ENCODE measurements at regions not wholly inside any gene's neighbourhood (a gene's known extent, or its start where the extent isn't known, plus 50 kb on each side); places are given as distances from the start of the nearest gene placed in this dataset.

DNA sequence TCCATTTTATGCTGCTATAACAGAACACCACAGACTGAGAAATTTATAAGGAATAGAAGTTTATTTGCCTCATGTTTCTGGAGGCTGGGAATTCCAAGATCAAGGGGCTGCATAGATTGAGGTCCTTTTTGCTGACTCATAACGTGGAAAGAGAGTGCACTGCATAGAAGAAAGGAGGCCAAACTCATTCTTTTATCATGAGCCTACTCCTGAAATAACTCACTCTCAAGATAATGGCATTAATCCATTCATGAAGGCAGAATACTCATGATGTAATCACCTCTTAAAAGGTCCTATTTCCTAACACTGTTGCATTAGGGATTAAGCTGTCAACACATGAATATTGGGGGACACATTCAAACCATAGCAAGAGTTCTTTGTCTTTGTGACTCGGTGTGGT is 60.0 kb upstream of the FBXO33 start:
- in situ Hi-C loops (cut with MboI; ENCODE audit: low sequenced_read_pairs, unreplicated experiment), result no loop called here
- TF ChIP-seq, protein P1, sequence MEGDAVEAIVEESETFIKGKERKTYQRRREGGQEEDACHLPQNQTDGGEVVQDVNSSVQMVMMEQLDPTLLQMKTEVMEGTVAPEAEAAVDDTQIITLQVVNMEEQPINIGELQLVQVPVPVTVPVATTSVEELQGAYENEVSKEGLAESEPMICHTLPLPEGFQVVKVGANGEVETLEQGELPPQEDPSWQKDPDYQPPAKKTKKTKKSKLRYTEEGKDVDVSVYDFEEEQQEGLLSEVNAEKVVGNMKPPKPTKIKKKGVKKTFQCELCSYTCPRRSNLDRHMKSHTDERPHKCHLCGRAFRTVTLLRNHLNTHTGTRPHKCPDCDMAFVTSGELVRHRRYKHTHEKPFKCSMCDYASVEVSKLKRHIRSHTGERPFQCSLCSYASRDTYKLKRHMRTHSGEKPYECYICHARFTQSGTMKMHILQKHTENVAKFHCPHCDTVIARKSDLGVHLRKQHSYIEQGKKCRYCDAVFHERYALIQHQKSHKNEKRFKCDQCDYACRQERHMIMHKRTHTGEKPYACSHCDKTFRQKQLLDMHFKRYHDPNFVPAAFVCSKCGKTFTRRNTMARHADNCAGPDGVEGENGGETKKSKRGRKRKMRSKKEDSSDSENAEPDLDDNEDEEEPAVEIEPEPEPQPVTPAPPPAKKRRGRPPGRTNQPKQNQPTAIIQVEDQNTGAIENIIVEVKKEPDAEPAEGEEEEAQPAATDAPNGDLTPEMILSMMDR (IDR thresholded peaks at IDR 0.05; ENCODE audit: borderline replicate concordance, control extremely low read depth, extremely low read depth, insufficient read depth, missing control alignments), result no peak
- DNase-seq (ENCODE audit: low spot score), result no peak

DNA sequence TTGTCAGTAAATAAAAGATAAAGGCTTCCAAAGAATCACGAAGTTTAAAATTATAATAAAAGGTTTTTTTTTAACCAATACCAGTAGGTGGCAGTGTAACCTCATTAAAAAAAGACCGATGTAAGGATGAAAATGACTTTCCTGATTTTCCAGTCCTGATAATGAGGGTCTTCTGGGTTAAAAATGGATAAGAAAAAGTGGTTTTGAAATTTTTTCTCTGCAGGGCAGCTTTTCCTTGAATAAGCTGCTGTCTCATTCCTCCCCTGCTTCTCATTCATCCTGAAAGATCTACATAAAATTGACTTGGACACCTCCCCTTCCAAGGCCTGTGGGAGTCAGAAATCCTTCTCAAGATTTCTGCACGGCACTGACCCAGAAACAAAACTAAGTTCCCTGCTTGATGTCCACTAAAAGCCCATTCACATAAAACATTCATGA is 58.9 kb upstream of the FBXO33 start:
- no peak for DNase-seq (ENCODE audit: low spot score)
- in situ Hi-C loops (cut with MboI; ENCODE audit: low sequenced_read_pairs, unreplicated experiment), result no loop called here
- TF ChIP-seq, protein P1 (IDR thresholded peaks at IDR 0.05; ENCODE audit: borderline replicate concordance, control extremely low read depth, extremely low read depth, insufficient read depth, missing control alignments), result peak; percentile 15

DNA sequence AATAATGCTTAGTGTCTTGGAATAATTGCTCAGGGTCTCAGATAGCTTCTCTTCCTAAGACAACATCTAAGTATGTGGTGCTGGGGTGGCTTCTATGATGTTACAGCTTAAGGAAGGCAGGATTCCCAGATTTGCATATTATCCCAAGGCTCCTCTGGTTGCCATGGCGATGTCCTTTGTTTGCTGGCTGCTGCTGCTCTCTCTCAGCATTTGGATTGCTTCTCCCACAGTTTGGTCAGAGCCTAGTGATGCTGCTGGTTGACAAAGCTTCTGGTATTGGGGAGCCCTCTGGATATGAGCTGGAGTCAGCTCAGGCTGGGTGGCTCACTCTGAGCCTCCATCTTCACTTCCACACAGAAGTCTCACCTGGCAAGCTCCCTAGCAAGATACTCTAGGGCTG is 56.4 kb upstream of the FBXO33 start:
- no peak for DNase-seq (ENCODE audit: low spot score)
- in situ Hi-C loops (cut with MboI; ENCODE audit: low sequenced_read_pairs, unreplicated experiment), result no loop called here
- TF ChIP-seq, protein P1 (IDR thresholded peaks at IDR 0.05; ENCODE audit: borderline replicate concordance, control extremely low read depth, extremely low read depth, insufficient read depth, missing control alignments), result no peak

DNA sequence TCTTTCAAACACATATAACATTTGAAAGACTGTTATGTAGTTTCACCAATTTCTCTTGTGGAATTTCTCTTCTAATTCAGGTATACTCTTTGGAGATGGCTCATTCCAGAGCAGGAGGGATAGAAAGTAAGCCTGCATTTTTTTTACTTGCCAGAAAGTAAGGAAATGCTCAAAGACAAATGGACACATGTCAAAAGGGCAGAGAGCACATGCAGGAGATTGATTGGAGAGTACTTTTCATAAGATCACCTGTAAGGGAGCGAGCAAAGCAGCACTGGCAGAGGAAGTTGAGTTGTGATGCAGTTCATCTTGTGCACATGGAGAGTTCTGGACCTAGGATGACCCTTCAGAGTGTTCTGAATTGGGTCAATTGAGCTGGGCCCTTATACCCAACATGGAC is 51.4 kb upstream of the FBXO33 start:
- TF ChIP-seq, protein P1 (IDR thresholded peaks at IDR 0.05; ENCODE audit: borderline replicate concordance, control extremely low read depth, extremely low read depth, insufficient read depth, missing control alignments), result no peak
- DNase-seq (ENCODE audit: low spot score), result no peak
- in situ Hi-C loops (cut with MboI; ENCODE audit: low sequenced_read_pairs, unreplicated experiment), result no loop called here

Measured in GM13976 (cell line).